Stimulated activated naive CD8-positive, alpha-beta T cell treated with anti-CD3 and anti-CD28 coated beads, Interleukin-15, Interleukin-2, amounts not matched to agents 100 ng/mL and 50 ng/mL, for 24 hours (primary cell): ENCODE measurements at regions not wholly inside any gene's neighbourhood (a gene's known extent, or its start where the extent isn't known, plus 50 kb on each side); places are given as distances from the start of the nearest gene placed in this dataset.

ENCODE experiments used
- H3K27ac Mint-ChIP-seq: one replicate; pipeline ENCODE4 v1.8.0; 2021; ENCODE audit warnings: mild to moderate bottlenecking, mixed read lengths
- H3K27me3 Mint-ChIP-seq: one replicate; pipeline ENCODE4 v1.8.0; 2021; ENCODE audit warnings: mixed read lengths
- H3K36me3 Mint-ChIP-seq: one replicate; pipeline ENCODE4 v1.8.0; 2021; ENCODE audit warnings: low read depth, mixed read lengths
- H3K4me1 Mint-ChIP-seq: one replicate; pipeline ENCODE4 v1.8.0; 2021; ENCODE audit warnings: low read depth, mixed read lengths
- H3K4me3 Mint-ChIP-seq: one replicate; pipeline ENCODE4 v1.8.0; 2021; ENCODE audit warnings: mild to moderate bottlenecking, mixed read lengths
- H3K9me3 Mint-ChIP-seq: one replicate; pipeline ENCODE4 v1.8.0; 2021; ENCODE audit warnings: mixed read lengths

GRCh38 chr3:27888562-27888961 lies 166.4 kb upstream of the EOMES start:
- peaks cover 21% of the 10 kb centered on the region for H3K9me3 Mint-ChIP-seq
- no peaks in the 10 kb centered on the region for H3K27me3 Mint-ChIP-seq
- H3K36me3 Mint-ChIP-seq, result peaks cover 6% of the 10 kb centered on the region
- H3K4me3 Mint-ChIP-seq, result no peak overlapping the region
- peaks cover 12% of the 10 kb centered on the region for H3K4me1 Mint-ChIP-seq
- no peak overlapping the region for H3K27ac Mint-ChIP-seq

- no peaks in the 10 kb centered on the region for H3K27me3 Mint-ChIP-seq
Observed at GRCh38 chr3:27889745-27890144, 167.6 kb upstream of the EOMES start.

GRCh38 chr3:27900316-27900715 lies 178.2 kb upstream of the EOMES start:
- Mint-ChIP-seq H3K27me3 (peaks cover 10% of the 10 kb centered on the region), H3K9me3 (peaks cover 19% of the 10 kb centered on the region), H3K4me3 (peak overlapping the region; percentile 52), H3K36me3 (peaks cover 2% of the 10 kb centered on the region), H3K27ac (peak overlapping the region; percentile 84), H3K4me1 (peaks cover 60% of the 10 kb centered on the region)

More at GRCh38 chr3:27889745-27890144, 167.6 kb upstream of the EOMES start:
- peaks cover 12% of the 10 kb centered on the region for H3K4me1 Mint-ChIP-seq
- H3K9me3 Mint-ChIP-seq, result peaks cover 26% of the 10 kb centered on the region
- no peak overlapping the region for H3K4me3 Mint-ChIP-seq
- H3K27ac Mint-ChIP-seq, result no peak overlapping the region
- peaks cover 6% of the 10 kb centered on the region for H3K36me3 Mint-ChIP-seq

GRCh38 chr3:27903446-27903845 lies 181.3 kb upstream of the EOMES start:
- Mint-ChIP-seq H3K9me3 (peaks cover 4% of the 10 kb centered on the region), H3K36me3 (no peaks in the 10 kb centered on the region), H3K4me3 (no peak overlapping the region), H3K4me1 (peaks cover 65% of the 10 kb centered on the region), H3K27ac (no peak overlapping the region), H3K27me3 (peaks cover 8% of the 10 kb centered on the region)

- Mint-ChIP-seq H3K4me1 (peaks cover 48% of the 10 kb centered on the region), H3K4me3 (no peak overlapping the region), H3K9me3 (no peaks in the 10 kb centered on the region), H3K36me3 (no peaks in the 10 kb centered on the region), H3K27me3 (peaks cover 4% of the 10 kb centered on the region), H3K27ac (peak overlapping the region; percentile 38)
Observed at GRCh38 chr3:27905625-27906024, 183.5 kb upstream of the EOMES start.

- Mint-ChIP-seq H3K4me3 (no peak overlapping the region), H3K9me3 (no peaks in the 10 kb centered on the region), H3K27me3 (peaks cover 4% of the 10 kb centered on the region), H3K27ac (no peak overlapping the region), H3K4me1 (peaks cover 37% of the 10 kb centered on the region), H3K36me3 (no peaks in the 10 kb centered on the region)
Observed at GRCh38 chr3:27907148-27907547, 185.0 kb upstream of the EOMES start.

- Mint-ChIP-seq H3K4me3 (no peak overlapping the region), H3K27me3 (peaks cover 4% of the 10 kb centered on the region), H3K36me3 (no peaks in the 10 kb centered on the region), H3K9me3 (no peaks in the 10 kb centered on the region), H3K27ac (no peak overlapping the region), H3K4me1 (peaks cover 33% of the 10 kb centered on the region)
Observed at GRCh38 chr3:27907929-27908328, 185.8 kb upstream of the EOMES start.

- Mint-ChIP-seq H3K4me1 (peaks cover 14% of the 10 kb centered on the region), H3K4me3 (no peak overlapping the region), H3K27ac (no peak overlapping the region), H3K27me3 (peaks cover 4% of the 10 kb centered on the region), H3K9me3 (no peaks in the 10 kb centered on the region), H3K36me3 (no peaks in the 10 kb centered on the region)
Observed at GRCh38 chr3:27910456-27910855, 188.3 kb upstream of the EOMES start.

- Mint-ChIP-seq H3K36me3 (no peaks in the 10 kb centered on the region), H3K4me1 (peaks cover 8% of the 10 kb centered on the region), H3K27me3 (peaks cover under 1% of the 10 kb centered on the region), H3K27ac (no peak overlapping the region), H3K9me3 (no peaks in the 10 kb centered on the region), H3K4me3 (no peak overlapping the region)
Observed at GRCh38 chr3:27914199-27914598, 192.1 kb upstream of the EOMES start.

- H3K36me3 Mint-ChIP-seq, result no peaks in the 10 kb centered on the region
- peaks cover 4% of the 10 kb centered on the region for H3K9me3 Mint-ChIP-seq
- no peak overlapping the region for H3K4me3 Mint-ChIP-seq
- H3K27ac Mint-ChIP-seq, result no peak overlapping the region
- no peaks in the 10 kb centered on the region for H3K27me3 Mint-ChIP-seq
- H3K4me1 Mint-ChIP-seq, result peaks cover 42% of the 10 kb centered on the region
Observed at GRCh38 chr3:27923349-27924068, 201.4 kb upstream of the EOMES start.

GRCh38 chr3:27927882-27928281 lies 205.8 kb upstream of the EOMES start:
- Mint-ChIP-seq H3K4me3 (peak overlapping the region; percentile 28), H3K27me3 (no peaks in the 10 kb centered on the region), H3K36me3 (no peaks in the 10 kb centered on the region), H3K27ac (peak overlapping the region; percentile 45), H3K9me3 (peaks cover 4% of the 10 kb centered on the region), H3K4me1 (peaks cover 54% of the 10 kb centered on the region)

GRCh38 chr3:27930052-27930602 lies 208.0 kb upstream of the EOMES start:
- Mint-ChIP-seq H3K4me3 (peak overlapping the region; percentile 2), H3K36me3 (no peaks in the 10 kb centered on the region), H3K4me1 (peaks cover 39% of the 10 kb centered on the region), H3K27me3 (no peaks in the 10 kb centered on the region), H3K9me3 (peaks cover 4% of the 10 kb centered on the region), H3K27ac (no peak overlapping the region)

- peaks cover 3% of the 10 kb centered on the region for H3K4me1 Mint-ChIP-seq
- H3K27me3 Mint-ChIP-seq, result no peaks in the 10 kb centered on the region
- H3K9me3 Mint-ChIP-seq, result no peaks in the 10 kb centered on the region
- H3K27ac Mint-ChIP-seq, result no peak overlapping the region
- H3K4me3 Mint-ChIP-seq, result no peak overlapping the region
- H3K36me3 Mint-ChIP-seq, result no peaks in the 10 kb centered on the region
Observed at GRCh38 chr3:27935492-27935891, 213.4 kb upstream of the EOMES start.

- no peak overlapping the region for H3K4me3 Mint-ChIP-seq
- no peaks in the 10 kb centered on the region for H3K9me3 Mint-ChIP-seq
- no peak overlapping the region for H3K27ac Mint-ChIP-seq
- H3K36me3 Mint-ChIP-seq, result no peaks in the 10 kb centered on the region
- no peaks in the 10 kb centered on the region for H3K27me3 Mint-ChIP-seq
- H3K4me1 Mint-ChIP-seq, result no peaks in the 10 kb centered on the region
Observed at GRCh38 chr3:27939521-27939920, 217.4 kb upstream of the EOMES start.

GRCh38 chr3:27939940-27940339 lies 217.8 kb upstream of the EOMES start:
- Mint-ChIP-seq H3K9me3 (no peaks in the 10 kb centered on the region), H3K27ac (no peak overlapping the region), H3K36me3 (no peaks in the 10 kb centered on the region), H3K4me1 (no peaks in the 10 kb centered on the region), H3K4me3 (no peak overlapping the region), H3K27me3 (no peaks in the 10 kb centered on the region)

GRCh38 chr3:27943106-27943505 lies 221.0 kb upstream of the EOMES start:
- H3K27me3 Mint-ChIP-seq, result no peaks in the 10 kb centered on the region
- no peak overlapping the region for H3K27ac Mint-ChIP-seq
- no peaks in the 10 kb centered on the region for H3K9me3 Mint-ChIP-seq
- no peak overlapping the region for H3K4me3 Mint-ChIP-seq
- no peaks in the 10 kb centered on the region for H3K4me1 Mint-ChIP-seq
- H3K36me3 Mint-ChIP-seq, result no peaks in the 10 kb centered on the region
